OCI-LY1 (cell line): ENCODE measurements at regions not wholly inside any gene's neighbourhood (a gene's known extent, or its start where the extent isn't known, plus 50 kb on each side); places are given as distances from the start of the nearest gene placed in this dataset.

Experiments
- H2AFZ ChIP-seq: fragments of 200-600 bp; sonication (generic), shearing (Covaris generic); 2 replicates; pipeline ENCODE4 v1.6.0; 2014; ENCODE audit warnings: antibody characterized with exemption, mild to moderate bottlenecking, low read length
- H3F3A ChIP-seq: fragments of 200-600 bp; sonication (generic), shearing (Covaris generic); 2 replicates; pipeline ENCODE4 v1.6.0; 2014; ENCODE audit warnings: mild to moderate bottlenecking, antibody characterized with exemption, low read length, moderate library complexity; ENCODE audit not compliant: insufficient read depth
- H3K27ac ChIP-seq: fragments of 200-600 bp; sonication (generic); 2 replicates; pipeline ENCODE4 v1.5.1; 2014; ENCODE audit warnings: low read length, mixed run types, mild to moderate bottlenecking, low read depth; ENCODE audit not compliant: poor library complexity, severe bottlenecking
- H3K27me3 ChIP-seq: fragments of 200-600 bp; sonication (generic); 2 replicates; pipeline ENCODE4 v1.6.0; 2014; ENCODE audit warnings: antibody characterized with exemption, mild to moderate bottlenecking, low read length, moderate library complexity; ENCODE audit not compliant: insufficient read depth
- H3K36me3 ChIP-seq: fragments of 200-600 bp; sonication (generic); 2 replicates; pipeline ENCODE4 v1.6.1; 2014; ENCODE audit warnings: mild to moderate bottlenecking, antibody characterized with exemption, low read length, moderate library complexity, mixed read lengths; ENCODE audit not compliant: insufficient read depth
- H3K4me1 ChIP-seq: fragments of 200-600 bp; sonication (generic); 2 replicates; pipeline ENCODE4 v1.5.1; 2014; ENCODE audit warnings: mild to moderate bottlenecking, low read length, moderate library complexity; ENCODE audit not compliant: insufficient read depth, severe bottlenecking
- H3K4me2 ChIP-seq: fragments of 200-600 bp; sonication (generic), shearing (Covaris generic); 2 replicates; pipeline ENCODE4 v1.6.1; 2014; ENCODE audit warnings: low read length
- H3K4me3 ChIP-seq: fragments of 200-600 bp; sonication (generic); 2 replicates; pipeline ENCODE4 v1.5.1; 2014; ENCODE audit warnings: low read length, low read depth, mild to moderate bottlenecking, mixed read lengths; ENCODE audit not compliant: poor library complexity, severe bottlenecking
- H3K79me2 ChIP-seq: fragments of 200-600 bp; shearing (Covaris generic); 2 replicates; pipeline ENCODE4 v1.6.1; 2016; ENCODE audit warnings: mixed run types, low read length, mixed read lengths; ENCODE audit not compliant: insufficient read depth
- H3K9ac ChIP-seq: fragments of 200-600 bp; sonication (generic), shearing (Covaris generic); 2 replicates; pipeline ENCODE4 v1.6.1; 2014; ENCODE audit warnings: mild to moderate bottlenecking, low read length, mixed read lengths
- H3K9me2 ChIP-seq: fragments of 200-600 bp; sonication (generic), shearing (Covaris generic); 2 replicates; pipeline ENCODE4 v1.6.1; 2014; ENCODE audit warnings: low read depth, mild to moderate bottlenecking, low read length, mixed read lengths
- H3K9me3 ChIP-seq: fragments of 200-600 bp; shearing (Covaris generic); 2 replicates; pipeline ENCODE4 v1.6.1; 2014; ENCODE audit warnings: low read length, mixed read lengths
- H4K20me1 ChIP-seq: fragments of 200-600 bp; sonication (generic), shearing (Covaris generic); 2 replicates; pipeline ENCODE4 v1.6.0; 2016; ENCODE audit warnings: mild to moderate bottlenecking, low read length; ENCODE audit not compliant: insufficient read depth
- CTCF ChIP-seq: fragments of 200-600 bp; sonication (generic), shearing (Covaris generic); IDR thresholded peaks from 2 replicates; pipeline ENCODE4 v1.5.1; 2017; ENCODE audit warnings: mild to moderate bottlenecking, antibody characterized with exemption, low read length, moderate library complexity, mixed read lengths
- EZH2 ChIP-seq: fragments of 200-600 bp; sonication (generic), shearing (Covaris generic); IDR thresholded peaks from 2 replicates; pipeline ENCODE4 v1.8.0; 2017; ENCODE audit warnings: borderline replicate concordance, mixed run types, mild to moderate bottlenecking, antibody characterized with exemption, low read length, moderate library complexity, mixed read lengths

- Histone ChIP-seq H3F3A (no peaks in the 10 kb centered on the region), H2AFZ (no peak overlapping the region), H3K4me2 (no peak overlapping the region), H3K9me2 (no peaks in the 10 kb centered on the region), H3K9ac (no peak overlapping the region), H4K20me1 (no peaks in the 10 kb centered on the region), H3K9me3 (no peaks in the 10 kb centered on the region), H3K27ac (no peak overlapping the region), H3K4me1 (no peaks in the 10 kb centered on the region), H3K4me3 (no peak overlapping the region), H3K27me3 (no peaks in the 10 kb centered on the region; the same call in 1 of the 2 replicates), H3K36me3 (no peaks in the 10 kb centered on the region), H3K79me2 (no peaks in the 10 kb centered on the region)
- no peak for TF ChIP-seq CTCF
- no peak for TF ChIP-seq EZH2
Measured at GRCh38 chr2:67216103-67216502, 181.0 kb upstream of the ETAA1 start.

- Histone ChIP-seq H3K9ac (no peak overlapping the region), H2AFZ (no peak overlapping the region), H3K4me1 (no peaks in the 10 kb centered on the region), H4K20me1 (no peaks in the 10 kb centered on the region), H3K79me2 (no peaks in the 10 kb centered on the region), H3K4me2 (no peak overlapping the region), H3K27me3 (no peaks in the 10 kb centered on the region; the same call in 1 of the 2 replicates), H3K9me3 (no peaks in the 10 kb centered on the region), H3K36me3 (no peaks in the 10 kb centered on the region), H3K9me2 (no peaks in the 10 kb centered on the region), H3K4me3 (no peak overlapping the region), H3F3A (no peaks in the 10 kb centered on the region), H3K27ac (no peak overlapping the region)
- no peak for TF ChIP-seq EZH2
- TF ChIP-seq CTCF: no peak
Measured at GRCh38 chr2:67216881-67217280, 180.3 kb upstream of the ETAA1 start.

- TF ChIP-seq EZH2: no peak
- TF ChIP-seq CTCF: no peak
- H3K4me1 ChIP-seq: no peaks in the 10 kb centered on the region
- H3K9ac ChIP-seq: no peak overlapping the region
- no peaks in the 10 kb centered on the region for H3K79me2 ChIP-seq
- no peak overlapping the region for H3K4me2 ChIP-seq
- no peak overlapping the region for H3K27ac ChIP-seq
- no peaks in the 10 kb centered on the region; the same call in 1 of the 2 replicates for H3K27me3 ChIP-seq
- H3K9me3 ChIP-seq: no peaks in the 10 kb centered on the region
- no peak overlapping the region for H3K4me3 ChIP-seq
- H3K9me2 ChIP-seq: no peaks in the 10 kb centered on the region
- H4K20me1 ChIP-seq: no peaks in the 10 kb centered on the region
- no peaks in the 10 kb centered on the region for H3F3A ChIP-seq
- H3K36me3 ChIP-seq: no peaks in the 10 kb centered on the region
- no peak overlapping the region for H2AFZ ChIP-seq
Measured at GRCh38 chr2:67217398-67217797, 179.7 kb upstream of the ETAA1 start.
